Pulmonary artery endothelial cell (primary cell): ENCODE measurements at regions not wholly inside any gene's neighbourhood (a gene's known extent, or its start where the extent isn't known, plus 50 kb on each side); places are given as distances from the start of the nearest gene placed in this dataset.

ENCODE experiments used
- DNase-seq: peaks from one replicate; pipeline ENCODE4 v3.0.0-alpha.2; 2011; ENCODE audit warnings: low read depth, low spot score

GRCh38 chr22:48394787-48395186 lies 1432.9 kb downstream of the BRD1 start:
- no peak for DNase-seq

GRCh38 chr22:48393885-48394284 lies 1433.8 kb downstream of the BRD1 start:
- no peak for DNase-seq

GRCh38 chr22:48393041-48393370 lies 1434.7 kb downstream of the BRD1 start:
- no peak for DNase-seq

- DNase-seq = no peak
Measured at GRCh38 chr22:48391820-48392219, 1435.9 kb downstream of the BRD1 start.

- DNase-seq = no peak
Measured at GRCh38 chr22:48391171-48391711, 1436.4 kb downstream of the BRD1 start.

GRCh38 chr22:48389916-48390315 lies 1437.8 kb downstream of the BRD1 start:
- DNase-seq = no peak

GRCh38 chr22:48382197-48382596 lies 1445.5 kb downstream of the BRD1 start:
- DNase-seq = no peak

GRCh38 chr22:48380016-48380665 lies 1447.5 kb downstream of the BRD1 start:
- no peak for DNase-seq

GRCh38 chr22:48379371-48379770 lies 1448.3 kb downstream of the BRD1 start:
- no peak for DNase-seq

GRCh38 chr22:48378673-48379072 lies 1449.0 kb downstream of the BRD1 start:
- DNase-seq = no peak

GRCh38 chr22:48376936-48377712 lies 1450.5 kb downstream of the BRD1 start:
- no peak for DNase-seq

GRCh38 chr22:48376428-48376827 lies 1451.2 kb downstream of the BRD1 start:
- no peak for DNase-seq

- DNase-seq = no peak
Measured at GRCh38 chr22:48373626-48374173, 1454.0 kb downstream of the BRD1 start.

- DNase-seq = no peak
Measured at GRCh38 chr22:48372390-48372789, 1455.3 kb downstream of the BRD1 start.

- no peak for DNase-seq
Measured at GRCh38 chr22:48371391-48371790, 1456.3 kb downstream of the BRD1 start.

- DNase-seq = no peak
Measured at GRCh38 chr22:48370508-48371325, 1457.0 kb downstream of the BRD1 start.

- DNase-seq = no peak
Measured at GRCh38 chr22:48369789-48370507, 1457.7 kb downstream of the BRD1 start.

GRCh38 chr22:48368975-48369525 lies 1458.6 kb downstream of the BRD1 start:
- DNase-seq = no peak

- no peak for DNase-seq
Measured at GRCh38 chr22:48367731-48368130, 1459.9 kb downstream of the BRD1 start.

GRCh38 chr22:48366591-48366990 lies 1461.1 kb downstream of the BRD1 start:
- no peak for DNase-seq

- DNase-seq = no peak
Measured at GRCh38 chr22:48366056-48366455, 1461.6 kb downstream of the BRD1 start.
